NCI-H69 (cell line): ENCODE measurements at regions not wholly inside any gene's neighbourhood (a gene's known extent, or its start where the extent isn't known, plus 50 kb on each side); places are given as distances from the start of the nearest gene placed in this dataset.

Experiments used
- DNase-seq: peaks from one replicate; lab custom pipeline; 2025; lab: John Stamatoyannopoulos, UW

- DNase-seq, result no peak
Observed at GRCh38 chr1:106754957-106755356, 301.5 kb upstream of the PRMT6 start.

GRCh38 chr1:106755682-106756406, 300.6 kb upstream of the PRMT6 start:
- peak; percentile 43 for DNase-seq

- DNase-seq, result no peak
Observed at GRCh38 chr1:106756752-106757151, 299.7 kb upstream of the PRMT6 start.

- no peak for DNase-seq
Observed at GRCh38 chr1:106768077-106768476, 288.4 kb upstream of the PRMT6 start.

GRCh38 chr1:106768501-106768900, 288.0 kb upstream of the PRMT6 start:
- no peak for DNase-seq

GRCh38 chr1:106773206-106773605, 283.3 kb upstream of the PRMT6 start:
- peak; percentile 52 for DNase-seq

- DNase-seq, result no peak
Observed at GRCh38 chr1:106780066-106780465, 276.4 kb upstream of the PRMT6 start.

- DNase-seq, result no peak
Observed at GRCh38 chr1:106780806-106781569, 275.5 kb upstream of the PRMT6 start.

- DNase-seq, result peak; percentile 72
Observed at GRCh38 chr1:106785176-106785575, 271.3 kb upstream of the PRMT6 start.

- peak; percentile 9 for DNase-seq
Observed at GRCh38 chr1:106787520-106787919, 269.0 kb upstream of the PRMT6 start.

- DNase-seq, result no peak
Observed at GRCh38 chr1:106789686-106790085, 266.8 kb upstream of the PRMT6 start.

GRCh38 chr1:106791041-106791440, 265.4 kb upstream of the PRMT6 start:
- DNase-seq, result no peak

- peak; percentile 22 for DNase-seq
Observed at GRCh38 chr1:106793651-106794050, 262.8 kb upstream of the PRMT6 start.

- DNase-seq, result no peak
Observed at GRCh38 chr1:106798991-106799390, 257.5 kb upstream of the PRMT6 start.

- no peak for DNase-seq
Observed at GRCh38 chr1:106802181-106802580, 254.3 kb upstream of the PRMT6 start.

- no peak for DNase-seq
Observed at GRCh38 chr1:106814418-106814817, 242.1 kb upstream of the PRMT6 start.

GRCh38 chr1:106817575-106817974, 238.9 kb upstream of the PRMT6 start:
- no peak for DNase-seq

GRCh38 chr1:106831511-106831910, 225.0 kb upstream of the PRMT6 start:
- no peak for DNase-seq

GRCh38 chr1:106836708-106837107, 219.8 kb upstream of the PRMT6 start:
- no peak for DNase-seq

GRCh38 chr1:106843518-106843917, 213.0 kb upstream of the PRMT6 start:
- DNase-seq, result no peak

GRCh38 chr1:106846656-106847055, 209.8 kb upstream of the PRMT6 start:
- no peak for DNase-seq

GRCh38 chr1:106861110-106861509, 195.4 kb upstream of the PRMT6 start:
- no peak for DNase-seq

GRCh38 chr1:106868828-106869227, 187.6 kb upstream of the PRMT6 start:
- DNase-seq, result no peak

- DNase-seq, result no peak
Observed at GRCh38 chr1:106875622-106876021, 180.9 kb upstream of the PRMT6 start.
